Colonic mucosa (tissue), 4 donors: ENCODE measurements at regions not wholly inside any gene's neighbourhood (a gene's known extent, or its start where the extent isn't known, plus 50 kb on each side); places are given as distances from the start of the nearest gene placed in this dataset.

Experiments used
- DNase-seq: peaks from one replicate; pipeline ENCODE4 v3.0.0-alpha.2; 2020
- H3K27ac ChIP-seq: fragments of 200-600 bp; one replicate; pipeline ENCODE4 v1.8.0; 2021
- H3K27me3 ChIP-seq: fragments of 200-600 bp; one replicate; pipeline ENCODE4 v1.8.0; 2021
- H3K36me3 ChIP-seq: fragments of 200-600 bp; one replicate; pipeline ENCODE4 v1.8.0; 2021
- H3K4me1 ChIP-seq: fragments of 200-600 bp; one replicate; pipeline ENCODE4 v1.8.0; 2021; ENCODE audit warnings: mild to moderate bottlenecking
- H3K4me3 ChIP-seq: fragments of 200-600 bp; one replicate; pipeline ENCODE4 v1.8.0; 2021
- H3K9ac ChIP-seq, 2 donors: one replicate each; pipeline ENCODE4 v1.7.0; 2013; ENCODE audit warnings: control low read depth in 2 of 2, low read depth in 2 of 2, low read length in 2 of 2
- H3K9me3 ChIP-seq: fragments of 200-600 bp; one replicate; pipeline ENCODE4 v1.8.0; 2021
- intact Hi-C: fragments of 100-400 bp; cut with DNase I; formaldehyde crosslinking; loops from one replicate; pipeline ENCODE4 v1.14.1; 2022
- TF ChIP-seq, protein P1 (sequence below): fragments of 200-600 bp; IDR thresholded peaks from one replicate; pipeline ENCODE4 v1.8.0; 2022; ENCODE audit warnings: antibody characterized with exemption, mild to moderate bottlenecking
- donor health status: healthy.
- donor health status: DM: no; HTN: no; CAD: no.
- donor health status: DM: no; HTN: no; CAD: no.

DNA sequence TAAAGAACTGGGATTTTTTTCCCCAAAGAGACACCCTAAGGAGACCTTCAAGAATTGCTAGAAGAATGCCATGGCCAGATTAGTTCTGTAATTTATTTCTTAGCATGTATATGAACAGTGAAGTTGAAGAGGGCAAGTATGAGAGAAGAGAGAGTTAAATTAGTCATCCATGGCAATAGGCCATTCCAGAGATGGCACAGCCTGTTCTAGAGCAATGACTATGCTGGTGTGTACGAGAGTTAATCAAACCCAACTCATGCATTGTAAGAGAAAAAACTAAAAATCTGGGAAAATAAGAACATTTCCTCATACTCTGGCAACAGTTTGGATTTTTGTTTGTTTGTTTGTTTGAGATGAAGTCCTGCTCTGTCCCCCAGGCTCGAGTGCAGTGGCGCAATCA, 112.1 kb upstream of the PIK3C3 start:
- Histone ChIP-seq H3K27ac (no peak overlapping the region), H3K9me3 (no peaks in the 10 kb centered on the region), H3K36me3 (no peaks in the 10 kb centered on the region), H3K27me3 (no peaks in the 10 kb centered on the region), H3K4me3 (no peak overlapping the region), H3K9ac (no peak overlapping the region), H3K4me1 (no peaks in the 10 kb centered on the region)
- intact Hi-C loops: no loop called here
- TF ChIP-seq, protein P1, sequence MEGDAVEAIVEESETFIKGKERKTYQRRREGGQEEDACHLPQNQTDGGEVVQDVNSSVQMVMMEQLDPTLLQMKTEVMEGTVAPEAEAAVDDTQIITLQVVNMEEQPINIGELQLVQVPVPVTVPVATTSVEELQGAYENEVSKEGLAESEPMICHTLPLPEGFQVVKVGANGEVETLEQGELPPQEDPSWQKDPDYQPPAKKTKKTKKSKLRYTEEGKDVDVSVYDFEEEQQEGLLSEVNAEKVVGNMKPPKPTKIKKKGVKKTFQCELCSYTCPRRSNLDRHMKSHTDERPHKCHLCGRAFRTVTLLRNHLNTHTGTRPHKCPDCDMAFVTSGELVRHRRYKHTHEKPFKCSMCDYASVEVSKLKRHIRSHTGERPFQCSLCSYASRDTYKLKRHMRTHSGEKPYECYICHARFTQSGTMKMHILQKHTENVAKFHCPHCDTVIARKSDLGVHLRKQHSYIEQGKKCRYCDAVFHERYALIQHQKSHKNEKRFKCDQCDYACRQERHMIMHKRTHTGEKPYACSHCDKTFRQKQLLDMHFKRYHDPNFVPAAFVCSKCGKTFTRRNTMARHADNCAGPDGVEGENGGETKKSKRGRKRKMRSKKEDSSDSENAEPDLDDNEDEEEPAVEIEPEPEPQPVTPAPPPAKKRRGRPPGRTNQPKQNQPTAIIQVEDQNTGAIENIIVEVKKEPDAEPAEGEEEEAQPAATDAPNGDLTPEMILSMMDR: no peak
- DNase-seq: no peak

DNA sequence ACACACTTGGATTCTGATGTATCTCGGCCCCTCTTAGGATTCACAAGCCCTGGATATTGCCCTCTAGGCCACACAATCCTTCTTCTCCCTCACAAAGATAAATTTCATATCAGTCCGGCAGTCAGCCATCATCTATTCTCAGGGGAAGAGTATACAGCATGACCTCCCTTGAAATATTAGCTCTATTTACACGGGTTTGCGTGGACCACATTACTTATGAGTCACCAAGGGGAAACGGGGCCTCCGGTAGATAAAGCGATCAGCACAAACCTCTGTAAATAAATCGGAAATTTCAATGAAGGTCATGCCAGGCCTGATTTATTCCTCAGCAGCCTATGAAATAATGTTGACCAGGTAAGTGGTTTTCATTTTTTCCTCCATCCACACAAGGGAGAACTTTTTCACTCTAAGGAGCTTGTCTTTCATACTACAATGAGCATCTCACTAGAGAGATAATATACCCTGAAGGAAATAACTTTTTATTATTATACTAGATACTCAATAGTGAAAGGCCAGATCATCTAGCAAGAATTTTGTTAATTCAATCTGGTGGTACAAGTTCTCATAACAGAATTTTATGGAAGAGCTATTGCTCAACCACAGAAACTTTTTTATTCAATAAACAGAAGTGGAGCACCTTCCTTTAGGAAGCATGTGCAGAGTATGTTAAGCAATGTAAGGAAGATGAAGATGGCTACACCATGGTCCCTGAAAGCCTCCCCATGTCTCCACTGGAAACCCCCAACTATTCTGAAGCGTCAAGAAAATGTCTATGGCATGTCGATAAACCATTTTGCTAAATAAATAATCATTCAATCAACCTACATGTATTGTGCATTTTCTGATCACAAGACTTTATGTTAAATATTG, 125.2 kb upstream of the PIK3C3 start:
- Histone ChIP-seq H3K36me3 (no peaks in the 10 kb centered on the region), H3K9me3 (no peaks in the 10 kb centered on the region), H3K27me3 (no peaks in the 10 kb centered on the region), H3K4me3 (no peak overlapping the region), H3K4me1 (no peaks in the 10 kb centered on the region), H3K9ac (no peak overlapping the region), H3K27ac (no peak overlapping the region)
- TF ChIP-seq, protein P1: no peak
- no peak for DNase-seq
- intact Hi-C loops: no loop called here

DNA sequence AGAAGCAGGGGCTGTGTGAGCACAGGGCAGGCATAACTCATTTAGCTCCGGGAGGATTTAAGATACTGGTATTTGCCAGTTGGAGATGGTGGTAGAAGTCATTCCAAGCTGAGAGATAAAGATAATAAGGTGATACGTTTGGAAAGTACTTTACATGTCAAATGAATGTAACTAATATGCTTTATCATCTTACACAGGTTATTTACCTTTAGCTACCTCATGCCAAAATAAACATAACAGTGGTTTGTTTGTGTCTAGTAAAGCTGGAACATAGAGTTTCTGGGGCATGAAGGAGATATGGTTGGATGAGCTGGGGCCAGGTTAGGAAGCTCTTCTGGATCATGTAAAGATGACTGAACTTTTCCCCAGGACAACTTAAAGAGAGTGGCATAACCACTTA, 126.9 kb upstream of the PIK3C3 start:
- DNase-seq: no peak
- intact Hi-C loops: no loop called here
- TF ChIP-seq, protein P1: no peak
- Histone ChIP-seq H3K9me3 (no peaks in the 10 kb centered on the region), H3K36me3 (no peaks in the 10 kb centered on the region), H3K9ac (no peak overlapping the region), H3K4me3 (no peak overlapping the region), H3K27ac (no peak overlapping the region), H3K4me1 (no peaks in the 10 kb centered on the region), H3K27me3 (no peaks in the 10 kb centered on the region)

DNA sequence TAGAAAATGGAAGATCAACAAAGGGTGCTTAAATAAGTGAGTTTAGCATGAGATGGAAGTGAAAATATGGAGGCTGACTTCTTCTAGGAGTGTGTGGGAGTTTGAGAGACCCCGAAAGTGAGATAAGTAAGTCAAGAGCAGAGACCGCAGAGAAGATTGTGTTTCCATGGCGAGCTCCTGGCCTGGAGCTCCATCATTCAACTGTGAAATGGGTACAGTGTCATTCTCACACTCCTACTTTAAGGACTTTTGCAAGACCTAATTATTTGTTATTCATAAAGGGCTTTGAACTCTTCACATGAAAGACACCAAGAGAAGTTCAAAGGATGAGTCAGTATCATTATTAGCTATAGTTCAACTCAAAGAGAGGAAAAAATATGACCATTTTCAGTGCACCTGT, 134.2 kb upstream of the PIK3C3 start:
- no peaks in the 10 kb centered on the region for H3K27me3 ChIP-seq
- intact Hi-C loops: no loop called here

DNA sequence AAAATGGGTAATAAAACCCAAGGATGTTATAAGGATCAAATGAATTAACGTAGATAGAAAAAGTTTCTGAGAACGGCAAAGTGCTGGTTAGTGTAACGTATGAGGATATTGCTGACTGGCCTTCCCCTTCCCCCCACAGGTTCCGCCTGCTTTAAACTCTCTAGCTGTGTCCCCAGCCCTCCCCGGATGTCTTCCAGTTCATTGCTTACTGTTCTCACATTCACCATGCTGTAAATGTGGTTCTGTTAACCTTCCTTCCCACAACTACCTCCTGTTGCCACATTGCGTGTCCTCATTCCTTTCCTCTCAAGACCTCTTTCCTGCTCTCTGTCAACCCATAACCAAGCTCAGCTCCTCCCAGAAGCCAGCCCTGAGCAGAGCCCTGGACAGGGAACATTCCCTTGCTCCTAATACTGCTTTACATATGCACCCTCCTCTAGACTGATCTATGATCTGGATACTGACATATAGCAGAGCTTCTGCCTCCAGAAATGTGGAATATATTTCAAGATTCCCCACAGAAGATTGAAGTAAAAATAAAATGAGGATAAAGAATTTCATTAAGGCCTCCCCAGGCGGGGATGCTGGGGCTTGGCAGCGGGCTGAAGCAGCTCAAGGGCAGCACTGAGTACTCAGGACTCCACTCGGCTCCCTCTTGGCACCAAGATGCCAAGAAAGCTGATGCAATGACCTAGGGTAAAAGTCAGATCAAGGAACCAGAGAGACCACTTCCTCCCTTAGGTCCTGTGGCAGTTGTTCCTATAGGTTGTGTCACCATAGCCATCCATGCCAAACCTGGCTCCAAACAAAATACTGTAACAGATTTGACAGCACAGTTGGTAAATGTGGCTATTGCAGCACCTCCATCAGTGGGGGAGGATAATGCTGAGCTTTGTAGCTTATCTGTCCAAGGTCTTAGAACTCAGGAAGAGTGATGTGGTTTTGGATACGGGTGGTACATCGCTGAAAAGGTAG, 136.4 kb upstream of the PIK3C3 start:
- intact Hi-C loops: no loop called here
- Histone ChIP-seq H3K4me3 (no peak overlapping the region), H3K9me3 (no peaks in the 10 kb centered on the region), H3K4me1 (no peaks in the 10 kb centered on the region), H3K9ac (no peak overlapping the region), H3K27me3 (no peaks in the 10 kb centered on the region), H3K27ac (no peak overlapping the region), H3K36me3 (no peaks in the 10 kb centered on the region)
- DNase-seq: no peak
- TF ChIP-seq, protein P1: no peak

More for the DNA sequence above, 134.2 kb upstream of the PIK3C3 start:
- Histone ChIP-seq H3K36me3 (no peaks in the 10 kb centered on the region), H3K27ac (no peak overlapping the region), H3K4me1 (no peaks in the 10 kb centered on the region), H3K4me3 (no peak overlapping the region), H3K9me3 (no peaks in the 10 kb centered on the region), H3K9ac (no peak overlapping the region)
- TF ChIP-seq, protein P1: no peak
- DNase-seq: no peak
